Naive thymus-derived CD4-positive, alpha-beta T cell (primary cell): ENCODE measurements at regions not wholly inside any gene's neighbourhood (a gene's known extent, or its start where the extent isn't known, plus 50 kb on each side); places are given as distances from the start of the nearest gene placed in this dataset.

ENCODE experiments used
- ATAC-seq: fragments of 150-1000 bp; cut with Tn5 transposase; 2 replicates; pipeline ENCODE4 v1.10.0; 2021; ENCODE audit warnings: mild to moderate bottlenecking, moderate library complexity
- CTCF ChIA-PET: fragments of 350-600 bp; sonication (Branson Sonifier 250); formaldehyde crosslinking; loops from one replicate; lab custom pipeline; 2021; ENCODE audit warnings: antibody characterized with exemption; lab: Charles Lee
- POLR2A ChIA-PET: fragments of 350-600 bp; sonication (Branson Sonifier 250); formaldehyde crosslinking; loops from one replicate; lab custom pipeline; 2021; ENCODE audit warnings: antibody characterized with exemption, inconsistent platforms; lab: Charles Lee
- DNase-seq, 9 donors: peaks; one replicate each; pipeline versions ENCODE4 v3.0.0 to v3.0.0-alpha.2; 2020 to 2022; ENCODE audit warnings: mixed read lengths in 1 of 9
- H3K27ac ChIP-seq: one replicate; pipeline ENCODE4 v1.7.0; 2013; ENCODE audit warnings: mild to moderate bottlenecking, low read depth, low read length, moderate library complexity
- H3K27me3 ChIP-seq, 2 donors: one replicate each; pipeline ENCODE4 v1.7.0; 2013; ENCODE audit warnings: low read length in 2 of 2, mild to moderate bottlenecking in 2 of 2, moderate library complexity in 2 of 2; ENCODE audit not compliant: control insufficient read depth in 2 of 2, insufficient read depth in 2 of 2
- H3K36me3 ChIP-seq, 3 experiments: 1 replicate in 2 of 3; 2 replicates in 1 of 3; pipeline ENCODE4 v1.7.0; 2013; ENCODE audit warnings: low read length in 3 of 3, mild to moderate bottlenecking in 3 of 3, moderate library complexity in 1 of 3; ENCODE audit not compliant: insufficient read depth in 3 of 3, control insufficient read depth in 2 of 3
- H3K4me1 ChIP-seq, 2 donors: one replicate each; pipeline ENCODE4 v1.7.0; 2013; ENCODE audit warnings: low read length in 2 of 2, mild to moderate bottlenecking in 2 of 2, moderate library complexity in 1 of 2; ENCODE audit not compliant: control insufficient read depth in 2 of 2, insufficient read depth in 2 of 2
- H3K4me3 ChIP-seq: 2 replicates; pipeline ENCODE4 v1.7.0; 2013; ENCODE audit warnings: mild to moderate bottlenecking, low read length
- H3K9me3 ChIP-seq, 3 experiments: 1 replicate in 2 of 3; 2 replicates in 1 of 3; pipeline ENCODE4 v1.7.0; 2013; ENCODE audit warnings: low read length in 3 of 3; ENCODE audit not compliant: control insufficient read depth in 2 of 3
- H3K27ac Mint-ChIP-seq, 9 donors: one replicate each; pipeline ENCODE4 v1.8.0; 2020 to 2022; ENCODE audit warnings: mixed read lengths in 9 of 9, mild to moderate bottlenecking in 8 of 9, moderate library complexity in 5 of 9, inconsistent platforms in 2 of 9
- H3K27me3 Mint-ChIP-seq, 5 donors: one replicate each; pipeline ENCODE4 v1.8.0; 2021 to 2022; ENCODE audit warnings: mixed read lengths in 5 of 5, mild to moderate bottlenecking in 1 of 5
- H3K36me3 Mint-ChIP-seq, 5 donors: one replicate each; pipeline ENCODE4 v1.8.0; 2020 to 2022; ENCODE audit warnings: mixed read lengths in 5 of 5, mild to moderate bottlenecking in 3 of 5, inconsistent platforms in 1 of 5
- H3K4me1 Mint-ChIP-seq, 7 donors: one replicate each; pipeline ENCODE4 v1.8.0; 2020 to 2022; ENCODE audit warnings: mixed read lengths in 7 of 7, mild to moderate bottlenecking in 3 of 7, inconsistent platforms in 1 of 7
- H3K4me3 Mint-ChIP-seq, 10 donors: one replicate each; pipeline ENCODE4 v1.8.0; 2020 to 2022; ENCODE audit warnings: mild to moderate bottlenecking in 10 of 10, mixed read lengths in 10 of 10, moderate library complexity in 6 of 10, inconsistent platforms in 2 of 10
- H3K9me3 Mint-ChIP-seq, 11 donors: one replicate each; pipeline ENCODE4 v1.8.0; 2020 to 2022; ENCODE audit warnings: mixed read lengths in 11 of 11, mild to moderate bottlenecking in 4 of 11, inconsistent platforms in 1 of 11, moderate library complexity in 1 of 11
- intact Hi-C, 2 donors: fragments of 100-400 bp; cut with micrococcal nuclease; formaldehyde crosslinking; loops; one replicate each; pipeline ENCODE4 v1.15.1; 2023

DNA sequence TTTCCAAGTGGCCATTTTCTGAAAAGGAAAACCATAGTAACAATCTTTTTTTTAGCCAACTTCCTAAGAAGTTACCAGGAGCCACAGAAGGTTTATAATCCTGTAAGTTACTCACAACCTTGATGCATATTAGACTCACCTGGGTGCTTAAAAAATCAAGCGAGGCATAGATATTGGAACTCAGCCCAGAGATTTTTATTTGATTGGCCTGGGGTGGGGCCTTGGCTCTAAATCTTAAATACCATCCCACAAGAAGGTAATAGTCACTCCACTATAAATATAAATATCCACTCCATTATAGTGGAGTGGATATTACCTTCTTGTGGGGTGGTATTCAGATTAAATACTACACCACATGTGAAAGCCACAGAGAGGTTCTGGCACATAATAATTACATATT lies 429.6 kb downstream of the RFC3 start:
- Histone ChIP-seq H3K36me3 (no peaks in the 10 kb centered on the region), H3K27me3 (no peaks in the 10 kb centered on the region), H3K9me3 (no peaks in the 10 kb centered on the region), H3K27ac (no peak overlapping the region), H3K4me1 (no peaks in the 10 kb centered on the region), H3K4me3 (no peak overlapping the region)
- no peak for DNase-seq
- Mint-ChIP-seq H3K27ac (no peak overlapping the region), H3K9me3 (peaks cover 0 to 8% (median 0%) of the 10 kb centered on the region in 11 donors), H3K4me1 (no peaks in the 10 kb centered on the region), H3K4me3 (no peak overlapping the region), H3K36me3 (no peaks in the 10 kb centered on the region), H3K27me3 (peaks cover 0 to 6% (median 0%) of the 10 kb centered on the region in 5 donors)
- no peak for ATAC-seq
- ChIA-PET CTCF (no interaction called here), POLR2A (no interaction called here)
- intact Hi-C loops = no loop called here

DNA sequence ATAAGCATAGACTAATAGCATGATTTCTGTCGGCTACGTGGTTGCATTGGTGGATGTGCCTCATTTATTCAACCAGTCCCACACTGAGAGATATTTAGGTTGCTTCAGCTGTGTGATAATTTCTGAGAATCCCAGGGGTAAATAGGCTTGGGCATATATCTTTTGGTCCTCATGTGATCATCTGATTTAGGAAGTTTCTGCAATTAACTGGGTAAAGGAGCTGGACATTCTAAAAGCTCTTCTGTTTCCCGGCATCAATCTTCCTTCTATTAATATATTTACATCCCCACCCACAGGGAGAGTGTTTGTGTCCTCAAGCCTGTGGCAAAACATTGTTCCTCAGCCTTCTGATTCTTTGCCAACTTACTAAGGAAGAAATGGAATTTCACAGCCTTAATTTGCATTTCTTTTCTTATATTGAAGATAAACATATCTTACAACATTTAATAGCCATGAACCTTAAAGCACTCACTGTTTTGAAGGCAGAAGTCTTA lies 431.6 kb downstream of the RFC3 start:
- Mint-ChIP-seq H3K4me3 (no peak overlapping the region), H3K27ac (no peak overlapping the region), H3K9me3 (peaks cover 0 to 9% (median 4%) of the 10 kb centered on the region in 11 donors), H3K36me3 (no peaks in the 10 kb centered on the region), H3K4me1 (no peaks in the 10 kb centered on the region), H3K27me3 (peaks cover 0 to 4% (median 0%) of the 10 kb centered on the region in 5 donors)
- H3K4me1 ChIP-seq = no peaks in the 10 kb centered on the region
- ATAC-seq (no peak), DNase-seq (no peak)
- ChIA-PET CTCF (no interaction called here), POLR2A (no interaction called here)
- H3K36me3 ChIP-seq = no peaks in the 10 kb centered on the region
- no peaks in the 10 kb centered on the region for H3K9me3 ChIP-seq
- no peak overlapping the region for H3K4me3 ChIP-seq
- H3K27me3 ChIP-seq = no peaks in the 10 kb centered on the region
- H3K27ac ChIP-seq = no peak overlapping the region
- intact Hi-C loops = no loop called here

DNA sequence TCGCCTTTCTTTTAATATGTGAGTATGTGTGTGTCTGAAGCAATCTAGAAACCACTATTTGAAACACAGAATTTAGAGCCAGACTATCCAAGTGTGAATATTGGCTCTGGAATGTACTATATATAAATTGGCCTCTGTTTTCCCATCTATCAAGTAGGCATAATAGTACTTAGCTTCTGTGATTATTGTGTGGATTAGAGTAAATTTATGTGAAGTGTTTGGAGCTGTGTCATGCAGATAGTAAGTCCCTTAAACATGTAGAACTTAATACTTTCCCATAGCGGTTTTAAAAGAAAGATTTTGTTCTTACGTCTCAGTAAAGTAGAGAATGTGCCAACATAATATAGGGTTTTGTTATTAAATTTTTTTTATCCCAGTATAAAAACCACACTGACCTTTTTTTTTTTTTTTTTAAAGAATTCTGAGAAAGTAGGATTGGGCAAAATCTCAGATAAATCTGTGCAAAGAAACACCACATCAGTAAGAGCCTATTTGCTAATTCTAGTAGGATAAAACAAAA lies 432.3 kb downstream of the RFC3 start:
- Histone ChIP-seq H3K4me3 (no peak overlapping the region), H3K27me3 (no peaks in the 10 kb centered on the region), H3K27ac (no peak overlapping the region), H3K4me1 (no peaks in the 10 kb centered on the region), H3K9me3 (no peaks in the 10 kb centered on the region), H3K36me3 (no peaks in the 10 kb centered on the region)
- peaks cover under 1 to 10% (median 4%) of the 10 kb centered on the region in 11 donors for H3K9me3 Mint-ChIP-seq
- H3K4me3 Mint-ChIP-seq = no peak overlapping the region
- no peak for ATAC-seq
- peaks cover 0 to 4% (median 0%) of the 10 kb centered on the region in 5 donors for H3K27me3 Mint-ChIP-seq
- no peaks in the 10 kb centered on the region for H3K4me1 Mint-ChIP-seq
- ChIA-PET CTCF (no interaction called here), POLR2A (no interaction called here)
- no peak overlapping the region for H3K27ac Mint-ChIP-seq
- no peaks in the 10 kb centered on the region for H3K36me3 Mint-ChIP-seq
- intact Hi-C loops = no loop called here
- no peak for DNase-seq

DNA sequence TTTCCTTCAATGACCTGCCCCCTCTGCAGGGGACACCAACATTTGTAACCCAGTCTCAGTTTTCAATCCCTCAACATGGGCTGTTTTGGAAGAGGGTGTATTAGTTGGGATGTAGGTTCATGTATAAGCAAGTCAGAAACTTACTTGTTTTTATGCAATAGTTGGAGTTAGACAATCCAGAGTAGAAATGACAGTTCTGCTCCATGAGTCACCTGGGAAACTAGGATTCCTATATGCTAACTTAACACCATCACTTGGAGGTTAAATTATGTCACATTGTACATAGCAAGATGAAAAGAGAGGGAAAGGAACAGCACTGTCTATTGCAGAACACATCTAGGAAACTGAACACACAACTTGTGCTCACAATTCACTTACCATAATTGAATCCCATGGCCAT lies 436.4 kb downstream of the RFC3 start:
- no peaks in the 10 kb centered on the region for H3K4me1 ChIP-seq
- Mint-ChIP-seq H3K27me3 (peaks cover 0 to 14% (median 0%) of the 10 kb centered on the region in 5 donors), H3K9me3 (peaks cover 3 to 18% (median 6%) of the 10 kb centered on the region in 11 donors), H3K4me1 (peaks cover 0 to 5% (median 0%) of the 10 kb centered on the region in 7 donors), H3K36me3 (no peaks in the 10 kb centered on the region), H3K4me3 (no peak overlapping the region), H3K27ac (no peak overlapping the region)
- intact Hi-C loops = no loop called here
- ATAC-seq (no peak), DNase-seq (no peak)
- no peaks in the 10 kb centered on the region for H3K9me3 ChIP-seq
- ChIA-PET CTCF (no interaction called here), POLR2A (no interaction called here)
- H3K27me3 ChIP-seq = no peaks in the 10 kb centered on the region
- no peak overlapping the region for H3K4me3 ChIP-seq
- no peaks in the 10 kb centered on the region for H3K36me3 ChIP-seq
- H3K27ac ChIP-seq = no peak overlapping the region

DNA sequence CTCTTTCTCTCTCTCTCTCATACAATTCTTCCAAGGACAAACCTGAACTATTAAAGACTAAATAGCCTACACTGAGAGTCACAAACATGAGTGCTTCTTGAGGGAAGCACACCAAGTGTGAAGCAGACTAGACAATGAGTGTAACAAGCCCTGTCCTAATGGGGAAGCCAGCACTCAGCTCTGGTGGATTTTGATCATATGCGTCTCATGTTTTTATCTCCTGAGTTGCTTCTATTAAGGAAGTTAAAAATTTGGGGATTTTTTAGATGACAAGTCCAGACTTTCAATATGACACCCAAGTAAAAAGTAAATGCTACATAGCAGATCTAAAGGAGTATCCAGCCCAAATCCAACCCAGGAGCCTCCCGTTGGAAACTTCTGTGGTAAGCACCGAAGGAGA lies 437.8 kb downstream of the RFC3 start:
- H3K36me3 Mint-ChIP-seq = no peaks in the 10 kb centered on the region
- H3K27ac Mint-ChIP-seq = peak overlapping the region in 1 of 9 donors; percentile 48
- CTCF ChIA-PET = interaction anchor here (0.6 kb wide), 1 partner anchor 16 kb away, joined by 3 read pairs; no protein-coding TSS in a partner anchor
- ATAC-seq = no peak
- intact Hi-C loops = no loop called here
- H3K9me3 Mint-ChIP-seq = peaks cover 3 to 23% (median 6%) of the 10 kb centered on the region in 11 donors
- no peak overlapping the region for H3K27ac ChIP-seq
- H3K4me3 ChIP-seq = no peak overlapping the region
- no peaks in the 10 kb centered on the region for H3K9me3 ChIP-seq
- POLR2A ChIA-PET = no interaction called here
- DNase-seq = no peak
- peaks cover 0 to 10% (median 0%) of the 10 kb centered on the region in 5 donors for H3K27me3 Mint-ChIP-seq
- H3K4me1 Mint-ChIP-seq = peaks cover 0 to 5% (median 0%) of the 10 kb centered on the region in 7 donors
- H3K4me1 ChIP-seq = no peaks in the 10 kb centered on the region
- H3K4me3 Mint-ChIP-seq = no peak overlapping the region
- H3K27me3 ChIP-seq = no peaks in the 10 kb centered on the region
- no peaks in the 10 kb centered on the region for H3K36me3 ChIP-seq

DNA sequence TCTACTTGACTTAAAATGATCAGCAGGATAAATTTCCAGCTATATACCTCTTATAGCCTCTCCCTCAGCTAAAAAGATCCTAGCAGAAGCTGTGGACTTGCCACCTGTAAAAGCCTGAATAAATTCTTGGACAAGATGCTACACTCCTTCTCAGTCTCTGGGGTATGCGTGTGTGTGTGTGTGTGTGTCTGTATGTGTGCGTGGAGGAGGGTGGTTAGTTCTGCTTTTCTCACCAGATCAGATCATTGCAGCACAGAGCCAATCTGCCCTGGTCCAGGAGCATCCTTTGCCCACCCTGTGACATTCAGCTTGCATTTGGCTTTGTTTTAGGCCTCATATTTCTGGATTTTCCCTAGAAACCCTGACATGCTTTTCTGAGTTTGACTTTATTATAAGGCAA lies 438.3 kb downstream of the RFC3 start:
- Mint-ChIP-seq H3K9me3 (peaks cover 3 to 23% (median 6%) of the 10 kb centered on the region in 11 donors), H3K4me3 (no peak overlapping the region), H3K36me3 (no peaks in the 10 kb centered on the region), H3K4me1 (peaks cover 0 to 5% (median 0%) of the 10 kb centered on the region in 7 donors), H3K27ac (no peak overlapping the region), H3K27me3 (peaks cover 0 to 10% (median 0%) of the 10 kb centered on the region in 5 donors)
- DNase-seq (no peak), ATAC-seq (no peak)
- Histone ChIP-seq H3K36me3 (no peaks in the 10 kb centered on the region), H3K27ac (no peak overlapping the region), H3K9me3 (no peaks in the 10 kb centered on the region), H3K27me3 (no peaks in the 10 kb centered on the region), H3K4me1 (no peaks in the 10 kb centered on the region), H3K4me3 (no peak overlapping the region)
- POLR2A ChIA-PET = no interaction called here
- CTCF ChIA-PET = no interaction called here
- intact Hi-C loops = no loop called here

DNA sequence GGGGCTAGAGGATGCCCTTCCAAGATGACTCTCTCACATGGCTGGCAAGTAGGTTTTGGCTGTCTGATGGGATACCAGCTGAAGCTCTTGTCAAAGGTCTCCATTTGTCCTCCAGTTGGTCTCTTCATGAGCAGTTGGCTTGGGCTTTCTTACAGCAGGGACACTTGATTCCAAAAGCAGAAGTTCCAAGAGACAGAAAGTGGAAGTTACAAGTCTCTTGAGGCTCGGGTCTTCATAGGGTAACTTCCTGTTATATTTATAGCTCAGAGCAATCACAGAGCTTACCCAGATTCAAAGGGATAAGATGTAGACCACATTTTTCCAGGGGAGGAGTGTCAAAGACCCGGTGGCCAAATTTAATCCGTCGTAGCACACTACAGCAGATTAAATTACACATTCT lies 440.0 kb downstream of the RFC3 start:
- Histone ChIP-seq H3K4me1 (no peaks in the 10 kb centered on the region), H3K9me3 (no peaks in the 10 kb centered on the region), H3K4me3 (no peak overlapping the region), H3K27ac (no peak overlapping the region), H3K36me3 (no peaks in the 10 kb centered on the region), H3K27me3 (no peaks in the 10 kb centered on the region)
- Mint-ChIP-seq H3K4me3 (no peak overlapping the region), H3K9me3 (peaks cover 3 to 18% (median 6%) of the 10 kb centered on the region in 11 donors), H3K4me1 (peaks cover 0 to 5% (median 0%) of the 10 kb centered on the region in 7 donors), H3K36me3 (no peaks in the 10 kb centered on the region), H3K27ac (no peak overlapping the region), H3K27me3 (peaks cover 0 to 10% (median 0%) of the 10 kb centered on the region in 5 donors)
- ChIA-PET POLR2A (no interaction called here), CTCF (no interaction called here)
- ATAC-seq (peak; percentile 52), DNase-seq (no peak)
- intact Hi-C loops = no loop called here
